SU-DHL-6 (cell line): ENCODE measurements at regions not wholly inside any gene's neighbourhood (a gene's known extent, or its start where the extent isn't known, plus 50 kb on each side); places are given as distances from the start of the nearest gene placed in this dataset.
"Not testable (repeated sequence)": the region's sequence is repeated elsewhere in the genome, so short reads cannot be mapped to it uniquely, and the experiment has no call there.

Experiments used
- H2AFZ ChIP-seq: fragments of 200-600 bp; sonication (generic); 2 replicates; pipeline ENCODE4 v1.6.1; 2014; ENCODE audit warnings: low read depth, mild to moderate bottlenecking, moderate library complexity, mixed read lengths, antibody characterized with exemption, low read length; ENCODE audit not compliant: severe bottlenecking
- H3F3A ChIP-seq: fragments of 200-600 bp; shearing (Covaris generic); 2 replicates; pipeline ENCODE4 v1.6.0; 2016; ENCODE audit warnings: antibody characterized with exemption, mild to moderate bottlenecking; ENCODE audit not compliant: insufficient read depth
- H3K27ac ChIP-seq: fragments of 200-600 bp; sonication (generic); 2 replicates; pipeline ENCODE4 v1.5.1; 2016; ENCODE audit warnings: low read depth, mild to moderate bottlenecking, low read length, moderate library complexity, mixed read lengths
- H3K27me3 ChIP-seq: fragments of 200-600 bp; sonication (generic), shearing (Covaris generic); 2 replicates; pipeline ENCODE4 v1.6.0; 2014; ENCODE audit warnings: mild to moderate bottlenecking, low read length
- H3K36me3 ChIP-seq: fragments of 200-600 bp; sonication (generic); 2 replicates; pipeline ENCODE4 v1.6.1; 2014; ENCODE audit warnings: mild to moderate bottlenecking, low read length, mixed read lengths
- H3K4me2 ChIP-seq: fragments of 300-600, 200-600 bp; shearing (Covaris generic), sonication (generic); 2 replicates; pipeline ENCODE4 v1.6.0; 2014; ENCODE audit warnings: low read length, low read depth, mild to moderate bottlenecking; ENCODE audit not compliant: poor library complexity, severe bottlenecking
- H3K4me3 ChIP-seq: fragments of 200-600 bp; sonication (generic); 2 replicates; pipeline ENCODE4 v1.5.1; 2014; ENCODE audit warnings: antibody characterized with exemption, low read length, mild to moderate bottlenecking, mixed read lengths; ENCODE audit not compliant: insufficient read depth, poor library complexity, severe bottlenecking
- H3K79me2 ChIP-seq: fragments of 200-600 bp; sonication (generic); 2 replicates; pipeline ENCODE4 v1.6.1; 2014; ENCODE audit warnings: mild to moderate bottlenecking, low read length, moderate library complexity; ENCODE audit not compliant: insufficient read depth
- H3K9ac ChIP-seq: fragments of 200-600 bp; sonication (generic); 2 replicates; pipeline ENCODE4 v1.7.0; 2014; ENCODE audit warnings: mild to moderate bottlenecking, low read length
- H3K9me2 ChIP-seq: fragments of 200-600 bp; sonication (generic); replicated peaks from 2 replicates; pipeline ENCODE4 v1.6.1; 2014; ENCODE audit warnings: low read length; ENCODE audit not compliant: insufficient read depth
- H3K9me3 ChIP-seq: fragments of 200-600 bp; sonication (generic); 2 replicates; pipeline ENCODE4 v1.6.1; 2014; ENCODE audit warnings: low read length, mixed read lengths; ENCODE audit not compliant: insufficient read depth
- H4K20me1 ChIP-seq: fragments of 200-600 bp; sonication (generic); 2 replicates; pipeline ENCODE4 v1.6.1; 2014; ENCODE audit warnings: low read depth, mild to moderate bottlenecking, antibody characterized with exemption, low read length, moderate library complexity, mixed read lengths

- H3K36me3 ChIP-seq, H4K20me1 ChIP-seq, H3K4me2 ChIP-seq, H3K4me3 ChIP-seq, H3K27me3 ChIP-seq, H3F3A ChIP-seq, H3K9me3 ChIP-seq, H3K27ac ChIP-seq, H3K9me2 ChIP-seq, H3K79me2 ChIP-seq, H3K9ac ChIP-seq, H2AFZ ChIP-seq: not testable (repeated sequence)
These were observed 166.4 kb downstream of the FAM72C start for GRCh38 chr1:143805374-143805773.

DNA sequence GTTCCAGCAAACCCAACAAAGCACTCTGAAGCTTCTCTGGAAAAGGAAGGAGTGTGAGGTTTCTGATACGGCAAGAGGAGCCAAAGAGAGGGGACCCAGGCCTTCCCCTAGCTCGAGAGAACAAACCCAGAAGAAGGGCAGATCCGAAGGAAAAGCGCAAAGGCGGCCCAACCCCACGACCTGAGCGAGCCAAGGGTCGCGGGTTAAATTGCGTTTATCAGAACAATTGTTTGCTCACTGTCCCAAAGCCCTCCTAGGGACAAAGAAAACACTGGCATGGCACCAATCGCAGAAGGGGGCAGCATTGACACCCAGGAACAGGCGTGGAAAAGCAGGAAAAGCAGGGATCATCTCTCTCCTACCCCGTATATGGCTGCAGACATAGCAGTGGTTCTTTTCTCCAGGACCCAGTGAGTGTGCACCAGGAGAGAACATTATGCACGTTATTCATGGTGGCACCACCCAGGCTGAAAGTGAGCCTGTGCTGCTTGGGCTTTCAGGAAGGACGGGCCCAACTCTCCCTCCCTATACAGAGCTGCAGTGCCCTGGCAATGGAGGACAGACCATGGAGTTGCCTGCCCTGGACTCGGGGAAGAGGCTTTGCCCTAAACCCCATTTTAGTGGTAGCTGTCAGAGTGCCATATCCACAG is 167.0 kb downstream of the FAM72C start:
- H4K20me1 ChIP-seq, H3K27ac ChIP-seq, H3K9me2 ChIP-seq, H2AFZ ChIP-seq, H3K9me3 ChIP-seq, H3K4me3 ChIP-seq, H3K36me3 ChIP-seq, H3K9ac ChIP-seq, H3K79me2 ChIP-seq, H3K27me3 ChIP-seq, H3K4me2 ChIP-seq, H3F3A ChIP-seq: not testable (repeated sequence)

DNA sequence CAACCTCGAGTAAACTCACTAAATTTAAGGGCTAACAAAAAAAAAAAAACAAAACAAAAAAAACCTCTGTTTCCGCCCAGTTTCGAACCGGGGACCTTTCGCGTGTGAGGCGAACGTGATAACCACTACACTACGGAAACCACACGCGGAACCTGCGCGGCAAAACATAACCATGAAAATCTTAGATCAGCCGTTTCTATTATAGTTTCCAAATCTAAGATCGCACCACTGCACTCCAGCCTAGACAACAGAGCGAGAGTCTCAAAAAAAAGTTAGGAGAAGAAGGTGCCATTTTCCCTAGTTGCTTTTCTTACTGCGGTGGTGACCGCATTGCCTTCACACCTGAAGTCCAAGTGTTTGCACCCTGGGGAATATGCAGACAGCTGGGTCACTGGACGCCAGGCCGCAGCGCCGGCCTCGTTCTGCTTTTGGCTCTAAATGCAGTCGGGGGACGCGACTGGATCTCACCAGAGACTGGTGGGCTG is 167.8 kb downstream of the FAM72C start:
- H3K4me3 ChIP-seq, H3K27ac ChIP-seq, H3K79me2 ChIP-seq, H3K27me3 ChIP-seq, H3K36me3 ChIP-seq, H2AFZ ChIP-seq, H3K4me2 ChIP-seq, H3K9me3 ChIP-seq, H3K9ac ChIP-seq, H4K20me1 ChIP-seq, H3F3A ChIP-seq, H3K9me2 ChIP-seq: not testable (repeated sequence)

DNA sequence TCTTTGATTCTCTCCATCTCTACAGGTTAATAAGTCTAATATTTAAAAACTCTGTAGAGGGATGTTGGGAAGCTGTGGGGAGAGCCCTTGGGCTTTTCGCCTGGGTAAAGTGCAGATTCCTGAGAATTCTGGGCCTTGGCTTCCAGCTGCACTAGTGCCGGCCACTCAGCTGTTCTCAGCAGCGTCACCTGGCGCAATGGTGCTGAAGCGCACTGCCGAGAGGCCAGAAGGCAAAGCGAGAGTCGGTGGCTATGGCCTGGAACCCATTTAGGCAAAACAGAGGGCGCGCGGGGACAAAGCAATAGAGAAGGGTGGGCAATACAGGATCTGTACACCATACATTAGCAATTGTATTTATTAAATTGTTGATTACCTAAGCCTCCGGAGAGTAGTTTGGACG is 168.7 kb downstream of the FAM72C start:
- not testable (repeated sequence) for H2AFZ ChIP-seq, H3K9me3 ChIP-seq, H3K79me2 ChIP-seq, H3K4me2 ChIP-seq, H3K27ac ChIP-seq, H3K27me3 ChIP-seq, H3K9ac ChIP-seq, H3K9me2 ChIP-seq, H4K20me1 ChIP-seq, H3K36me3 ChIP-seq, H3K4me3 ChIP-seq, H3F3A ChIP-seq

DNA sequence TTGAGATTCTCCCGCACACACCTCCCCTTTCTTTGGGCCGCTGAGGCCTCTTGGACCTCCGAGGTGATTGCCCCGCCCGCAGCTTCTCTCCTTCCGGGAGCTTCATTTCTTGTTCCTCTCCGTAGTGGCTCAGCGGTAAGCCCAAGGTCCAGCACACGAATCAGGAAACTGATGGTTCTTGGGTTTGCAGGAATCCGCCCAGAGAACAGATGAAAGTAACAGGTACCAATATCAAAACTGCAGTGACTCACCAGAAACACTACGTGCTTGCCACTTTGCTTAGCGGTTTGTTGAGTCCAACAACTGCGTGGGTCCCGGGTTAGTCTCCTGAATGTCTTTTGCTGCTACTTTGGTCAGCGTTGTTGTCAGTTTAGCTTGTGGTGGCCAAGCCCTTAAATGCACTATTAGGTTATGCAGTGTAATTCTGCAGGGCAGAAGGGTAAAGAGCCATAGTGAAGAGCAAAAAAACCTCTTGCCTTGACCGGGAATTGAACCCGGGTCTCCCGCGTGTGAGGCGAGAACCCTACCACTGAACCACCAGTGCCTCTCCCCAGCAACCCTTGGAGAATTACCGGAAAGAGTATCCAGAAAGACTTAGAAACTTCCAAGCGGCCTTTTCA is 172.1 kb downstream of the FAM72C start:
- not testable (repeated sequence) for H2AFZ ChIP-seq, H3K4me2 ChIP-seq, H4K20me1 ChIP-seq, H3F3A ChIP-seq, H3K9me3 ChIP-seq, H3K4me3 ChIP-seq, H3K9ac ChIP-seq, H3K79me2 ChIP-seq, H3K27me3 ChIP-seq, H3K36me3 ChIP-seq, H3K27ac ChIP-seq, H3K9me2 ChIP-seq

GRCh38 chr1:143796369-143796768 is 175.4 kb downstream of the FAM72C start:
- H3K9me2 ChIP-seq, H4K20me1 ChIP-seq, H3K27ac ChIP-seq, H3K79me2 ChIP-seq, H3K4me2 ChIP-seq, H3K9ac ChIP-seq, H3F3A ChIP-seq, H3K9me3 ChIP-seq, H3K4me3 ChIP-seq, H2AFZ ChIP-seq, H3K27me3 ChIP-seq, H3K36me3 ChIP-seq: not testable (repeated sequence)

- H3K9ac ChIP-seq, H2AFZ ChIP-seq, H3K4me3 ChIP-seq, H3K27me3 ChIP-seq, H3K27ac ChIP-seq, H3K79me2 ChIP-seq, H3F3A ChIP-seq, H4K20me1 ChIP-seq, H3K4me2 ChIP-seq, H3K36me3 ChIP-seq, H3K9me3 ChIP-seq, H3K9me2 ChIP-seq: not testable (repeated sequence)
These were observed 179.5 kb downstream of the FAM72C start for GRCh38 chr1:143792047-143792937.

GRCh38 chr1:143786381-143786780 is 185.4 kb downstream of the FAM72C start:
- not testable (repeated sequence) for H3K9me3 ChIP-seq, H3K27ac ChIP-seq, H3K27me3 ChIP-seq, H3F3A ChIP-seq, H3K9ac ChIP-seq, H3K79me2 ChIP-seq, H3K9me2 ChIP-seq, H2AFZ ChIP-seq, H4K20me1 ChIP-seq, H3K4me2 ChIP-seq, H3K4me3 ChIP-seq, H3K36me3 ChIP-seq
